ENCODE measurements at regions not wholly inside any gene's neighbourhood (a gene's known extent, or its start where the extent isn't known, plus 50 kb on each side); places are given as distances from the start of the nearest gene placed in this dataset.
A peak's percentile ranks its signal among the peaks of the same experiment; 100 is the strongest.

GRCh38 chr1:74847715-74848114 is 114.8 kb downstream of the TYW3 start:
- H3K27ac ChIP-seq (ENCODE audit: insufficient read depth, low read length) = no peak overlapping the region
- no peak overlapping the region for H2AK5ac ChIP-seq (ENCODE audit: low read depth, low read length)
- no peak overlapping the region for H2BK20ac ChIP-seq (ENCODE audit: low read depth, low read length)
- no TSS peak for BruUV-seq (replicated peaks)
- no peak overlapping the region for H3K4ac ChIP-seq (ENCODE audit: low read depth, low read length)
- H4K5ac ChIP-seq (ENCODE audit: low read depth, low read length) = no peak overlapping the region
- no peaks in the 10 kb centered on the region for H3K36me3 ChIP-seq (ENCODE audit: control insufficient read depth, insufficient read depth, low read length)
- no peaks in the 10 kb centered on the region for H3K4me1 ChIP-seq (ENCODE audit: control insufficient read depth, insufficient read depth, low read length)
- POLR2A ChIA-PET (ENCODE audit: unreplicated experiment) = no interaction called here
- H4K8ac ChIP-seq (ENCODE audit: low read depth in 2 of 2, low read length in 2 of 2) = no peak overlapping the region
- in situ Hi-C loops (cut with MboI; ENCODE audit: low sequenced_read_pairs) = no loop called here
- no peak overlapping the region for H4K91ac ChIP-seq (ENCODE audit: insufficient read depth, low read depth, low read length)
- no peak overlapping the region for H3K14ac ChIP-seq (replicated peaks; ENCODE audit: low read depth, low read length)
- dilution Hi-C loops (cut with HindIII; ENCODE audit: low sequenced_read_pairs, unreplicated experiment) = no loop called here
- H3K9me1 ChIP-seq (ENCODE audit: insufficient read depth, low read length) = no peaks in the 10 kb centered on the region
- H4K20me1 ChIP-seq (ENCODE audit: insufficient read depth, low read length) = no peaks in the 10 kb centered on the region
- H2BK15ac ChIP-seq (ENCODE audit: low read depth, low read length) = no peak overlapping the region
- no peak overlapping the region for H3K23ac ChIP-seq (ENCODE audit: low read depth, low read length)
- H3K18ac ChIP-seq (ENCODE audit: low read depth, low read length) = no peak overlapping the region
- ATAC-seq (ENCODE audit: low read depth) (peak; percentile 68; the same call in 1 of the 2 replicates), DNase-seq (peak; percentile 69)
- H2AK9ac ChIP-seq (replicated peaks; ENCODE audit: low read depth, low read length, poor library complexity) = no peak overlapping the region
- H2BK5ac ChIP-seq (ENCODE audit: low read depth, low read length, poor library complexity, severe bottlenecking) = no peak overlapping the region
- no peak overlapping the region for H3K4me2 ChIP-seq (ENCODE audit: low read depth, low read length)
- no peak for TF ChIP-seq RCOR1 (IDR thresholded peaks at IDR 0.05; ENCODE audit: insufficient replicate concordance, low read length)
- peak; percentile 37; the same call in 1 of the 2 replicates for TF ChIP-seq MAFK (IDR thresholded peaks at IDR 0.05; ENCODE audit: low read depth, low read length)
- H2BK120ac ChIP-seq (ENCODE audit: low read depth, low read length) = no peak overlapping the region
- H3K79me1 ChIP-seq (ENCODE audit: low read depth in 1 of 2, low read length in 2 of 2) = no peaks in the 10 kb centered on the region
- H3K9ac ChIP-seq (ENCODE audit: low read depth, low read length) = no peak overlapping the region
- WGBS, 2 experiments (ENCODE audit: extremely low coverage in 2 of 2, insufficient read length in 1 of 2) = no CpG with 5 or more reads among the region's 3 CpGs
- no peak overlapping the region for H2AFZ ChIP-seq (replicated peaks; ENCODE audit: low read length, poor library complexity)
- no peak overlapping the region for H3K4me3 ChIP-seq (ENCODE audit: insufficient read depth, low read depth, low read length)
- CTCF ChIA-PET = no interaction called here
- no peaks in the 10 kb centered on the region for H3K9me3 ChIP-seq (ENCODE audit: control insufficient read depth, insufficient read depth, low read length)
- intact Hi-C loops (cut with micrococcal nuclease) = no loop called here
- H3K27me3 ChIP-seq (ENCODE audit: control insufficient read depth, insufficient read depth, low read length) = no peaks in the 10 kb centered on the region; the same call in 1 of the 2 replicates
- H3K56ac ChIP-seq (ENCODE audit: extremely low read depth, insufficient read depth, low read length) = no peak overlapping the region
